Mammary epithelial cell (primary cell): ENCODE measurements at regions not wholly inside any gene's neighbourhood (a gene's known extent, or its start where the extent isn't known, plus 50 kb on each side); places are given as distances from the start of the nearest gene placed in this dataset.

ENCODE experiments used
- CTCF ChIP-seq, 2 donors: IDR thresholded peaks in 1 of 2; conservative IDR thresholded peaks in 1 of 2; 2 replicates each; pipeline ENCODE4 v1.5.1; 2011 to 2012; ENCODE audit warnings: inconsistent platforms in 2 of 2, low read length in 2 of 2, mild to moderate bottlenecking in 2 of 2, control low read depth in 1 of 2, low read depth in 1 of 2; ENCODE audit not compliant: insufficient read depth in 1 of 2; ENCODE audit errors: extremely low read depth in 1 of 2
- EZH2 ChIP-seq: IDR thresholded peaks from 2 replicates; pipeline ENCODE4 v1.6.1; 2012; ENCODE audit warnings: low read length, inconsistent platforms, borderline replicate concordance

- TF ChIP-seq CTCF (conservative IDR thresholded peaks at IDR 0.05 in 1 of 2, IDR thresholded peaks at IDR 0.05 in 1 of 2; ENCODE audit: extremely low read depth in 1 of 2, insufficient read depth in 1 of 2, low read depth in 1 of 2, low read length in 2 of 2) (no peak), EZH2 (no peak)
Observed at GRCh38 chr9:20208226-20208625, 414.1 kb downstream of the MLLT3 start.
